Uterus (tissue), 3 donors: ENCODE measurements at regions not wholly inside any gene's neighbourhood (a gene's known extent, or its start where the extent isn't known, plus 50 kb on each side); places are given as distances from the start of the nearest gene placed in this dataset.
"Not testable (repeated sequence)": the region's sequence is repeated elsewhere in the genome, so short reads cannot be mapped to it uniquely, and the experiment has no call there.

Source experiments
- DNase-seq, 2 donors: peaks; one replicate each; pipeline ENCODE4 v3.0.0-alpha.2; 2019 to 2020
- H3K27ac ChIP-seq, 2 donors: fragments of 200-600 bp; sonication (generic); 1 replicate in 1 of 2; 2 replicates in 1 of 2; pipeline ENCODE4 v1.5.1; 2016 to 2018
- H3K27me3 ChIP-seq, 2 donors: fragments of 200-600 bp; sonication (generic); one replicate each; pipeline ENCODE4 v1.5.1; 2018 to 2019; ENCODE audit warnings: control low read depth in 1 of 2
- H3K36me3 ChIP-seq, 2 donors: fragments of 200-600 bp; sonication (generic); one replicate each; pipeline ENCODE4 v1.5.1; 2019; ENCODE audit warnings: control low read depth in 1 of 2
- H3K4me1 ChIP-seq, 2 donors: fragments of 200-600 bp; sonication (generic); one replicate each; pipeline ENCODE4 v1.5.1; 2018 to 2019; ENCODE audit warnings: control low read depth in 1 of 2
- H3K4me3 ChIP-seq, 2 donors: fragments of 200-600 bp; sonication (generic); 1 replicate in 1 of 2; 2 replicates in 1 of 2; pipeline ENCODE4 v1.5.1; 2018 to 2019; ENCODE audit warnings: mild to moderate bottlenecking in 1 of 2
- H3K9me3 ChIP-seq, 2 donors: fragments of 200-600 bp; sonication (generic); one replicate each; pipeline ENCODE4 v1.5.1; 2019; ENCODE audit warnings: control low read depth in 1 of 2
- CTCF ChIP-seq, 4 experiments: fragments of 200-600 bp in 2 of 4; fragments of 450-650 bp in 2 of 4; sonication (generic) in 2 of 4; IDR thresholded peaks; one replicate each; pipeline ENCODE4 v1.5.1; 2016 to 2019; ENCODE audit warnings: antibody characterized with exemption in 4 of 4, mild to moderate bottlenecking in 2 of 4, moderate library complexity in 1 of 4
- POLR2A ChIP-seq, 2 donors: fragments of 450-650 bp; IDR thresholded peaks; one replicate each; pipeline ENCODE4 v1.6.1; 2016; ENCODE audit warnings: antibody characterized with exemption in 2 of 2, mild to moderate bottlenecking in 1 of 2, moderate library complexity in 1 of 2
- intact Hi-C: fragments of 100-400 bp; cut with DNase I; formaldehyde crosslinking; loops from one replicate; pipeline ENCODE4 v1.15.1; 2023; ENCODE audit warnings: low total_unique reads
- donor health status: DM: yes; HTN: yes; CAD: no.

- intact Hi-C loops = no loop called here
- H3K9me3 ChIP-seq = no peaks in the 10 kb centered on the region
- no peak overlapping the region for H3K27ac ChIP-seq
- H3K4me3 ChIP-seq = no peak overlapping the region
- TF ChIP-seq POLR2A (IDR thresholded peaks at IDR 0.05) = no peak
- TF ChIP-seq CTCF (IDR thresholded peaks at IDR 0.05) = no peak
- no peaks in the 10 kb centered on the region for H3K27me3 ChIP-seq
- H3K4me1 ChIP-seq = no peaks in the 10 kb centered on the region
- no peaks in the 10 kb centered on the region for H3K36me3 ChIP-seq
- no peak for DNase-seq
Measured at GRCh38 chr22:48416396-48417224, 1411.1 kb downstream of the BRD1 start.

DNA sequence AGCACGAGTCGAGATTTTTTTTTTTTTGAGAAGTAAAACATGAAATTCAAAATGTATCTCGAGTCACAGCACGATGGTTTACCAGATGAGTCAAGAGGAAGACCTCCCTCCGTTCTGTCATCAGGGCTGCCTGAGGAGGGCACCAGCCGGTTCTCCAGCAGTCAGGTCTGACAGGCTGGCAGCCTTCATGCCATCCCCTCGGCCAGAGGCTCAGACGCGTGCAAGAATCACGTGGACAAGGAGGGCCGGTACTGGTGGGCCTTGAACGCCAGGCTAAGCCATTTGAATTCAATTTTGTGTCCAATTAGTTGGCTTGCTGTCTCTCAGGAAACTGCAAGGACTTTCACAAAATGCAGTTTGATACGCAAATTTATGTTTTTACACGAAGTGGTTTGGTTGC lies 1412.2 kb downstream of the BRD1 start:
- TF ChIP-seq POLR2A (IDR thresholded peaks at IDR 0.05) (no peak), CTCF (IDR thresholded peaks at IDR 0.05) (no peak)
- no peak overlapping the region for H3K4me3 ChIP-seq
- H3K36me3 ChIP-seq = no peaks in the 10 kb centered on the region
- DNase-seq = no peak
- H3K9me3 ChIP-seq = no peaks in the 10 kb centered on the region
- no peaks in the 10 kb centered on the region for H3K4me1 ChIP-seq
- no peaks in the 10 kb centered on the region for H3K27me3 ChIP-seq
- H3K27ac ChIP-seq = no peak overlapping the region
- intact Hi-C loops = no loop called here

GRCh38 chr22:48414651-48415050 lies 1413.0 kb downstream of the BRD1 start:
- Histone ChIP-seq H3K4me1 (no peaks in the 10 kb centered on the region), H3K36me3 (no peaks in the 10 kb centered on the region), H3K27me3 (no peaks in the 10 kb centered on the region), H3K9me3 (no peaks in the 10 kb centered on the region), H3K27ac (no peak overlapping the region), H3K4me3 (no peak overlapping the region)
- DNase-seq = no peak
- TF ChIP-seq POLR2A (IDR thresholded peaks at IDR 0.05) = no peak
- no peak for TF ChIP-seq CTCF (IDR thresholded peaks at IDR 0.05)
- intact Hi-C loops = no loop called here

GRCh38 chr22:48412931-48413330 lies 1414.7 kb downstream of the BRD1 start:
- H3K36me3 ChIP-seq, H3K9me3 ChIP-seq, DNase-seq, H3K27ac ChIP-seq, H3K4me3 ChIP-seq, intact Hi-C loops, H3K27me3 ChIP-seq, H3K4me1 ChIP-seq: not testable (repeated sequence)

DNA sequence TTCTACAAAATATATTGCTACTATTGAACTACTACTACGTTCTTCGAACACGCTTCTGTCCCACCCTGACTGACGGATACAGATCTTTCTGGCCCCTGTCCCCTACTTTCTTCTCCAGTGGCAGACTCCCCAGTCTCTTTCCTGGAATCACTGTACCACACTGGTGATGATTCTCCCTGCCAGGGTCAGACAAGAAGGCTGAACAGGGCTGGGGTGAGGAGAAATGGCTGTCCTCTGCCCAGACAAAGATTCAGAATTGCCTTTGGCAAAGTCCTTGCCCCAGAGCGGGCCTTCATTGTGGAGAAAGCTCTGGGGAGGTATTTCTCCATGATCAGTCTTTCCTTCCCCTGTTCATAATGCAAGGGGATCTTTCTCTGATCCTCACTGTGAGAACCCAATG lies 1417.1 kb downstream of the BRD1 start:
- DNase-seq = no peak
- H3K27me3 ChIP-seq = no peaks in the 10 kb centered on the region
- no peak overlapping the region for H3K4me3 ChIP-seq
- no peaks in the 10 kb centered on the region for H3K4me1 ChIP-seq
- no peaks in the 10 kb centered on the region for H3K9me3 ChIP-seq
- no peak overlapping the region for H3K27ac ChIP-seq
- intact Hi-C loops = no loop called here
- TF ChIP-seq POLR2A (IDR thresholded peaks at IDR 0.05) (no peak), CTCF (IDR thresholded peaks at IDR 0.05) (no peak)
- no peaks in the 10 kb centered on the region for H3K36me3 ChIP-seq
